ENCODE measurements at regions not wholly inside any gene's neighbourhood (a gene's known extent, or its start where the extent isn't known, plus 50 kb on each side); places are given as distances from the start of the nearest gene placed in this dataset.
A peak's percentile ranks its signal among the peaks of the same experiment; 100 is the strongest.

DNA sequence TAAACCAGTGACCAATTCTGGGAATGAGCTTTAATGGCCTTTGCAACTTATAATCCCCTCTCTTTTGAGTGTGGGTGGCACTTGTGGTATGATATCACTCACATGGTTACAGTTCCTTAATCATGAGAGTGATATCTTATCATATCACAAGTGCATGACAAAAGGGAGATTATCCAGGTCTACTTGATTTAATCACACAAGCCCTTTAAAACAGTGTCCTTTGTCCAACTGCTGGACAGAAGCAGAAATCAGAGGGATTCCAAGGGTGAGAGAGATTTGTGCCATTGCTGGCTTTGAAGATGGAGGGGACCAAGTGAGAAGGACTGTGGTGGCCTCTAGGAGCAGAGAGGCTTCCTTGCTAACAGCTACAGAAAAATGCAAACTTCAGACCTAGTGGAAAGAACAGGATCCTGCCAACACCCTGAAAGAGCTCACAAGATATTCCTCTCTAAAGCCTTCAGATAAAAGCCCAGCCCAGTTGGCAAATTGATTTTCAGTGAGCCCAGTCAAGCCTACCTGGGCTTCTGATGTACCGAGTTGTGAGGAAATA, 279.0 kb upstream of the TLE4 start:
- DNase-seq: no peak

DNA sequence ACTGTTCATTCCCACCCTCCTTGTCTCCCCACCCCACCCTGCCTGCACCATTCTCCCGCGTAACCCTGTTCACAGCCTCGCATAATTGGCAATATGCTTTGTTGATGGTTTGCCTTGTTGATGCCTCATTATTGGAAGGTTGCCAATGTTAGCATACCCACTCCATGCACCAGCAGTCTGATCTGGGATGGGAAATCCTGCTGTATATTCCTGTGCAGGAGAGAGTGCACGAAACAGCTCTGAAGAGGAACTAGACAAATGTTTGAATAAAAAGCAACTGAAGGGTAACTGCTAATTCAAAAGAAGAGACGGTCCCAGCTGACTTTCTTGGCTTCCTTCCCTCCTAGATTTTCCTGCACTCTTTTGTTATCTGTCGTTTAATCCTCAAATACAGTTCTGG, 271.7 kb upstream of the TLE4 start:
- peak; percentile 65 for DNase-seq

DNA sequence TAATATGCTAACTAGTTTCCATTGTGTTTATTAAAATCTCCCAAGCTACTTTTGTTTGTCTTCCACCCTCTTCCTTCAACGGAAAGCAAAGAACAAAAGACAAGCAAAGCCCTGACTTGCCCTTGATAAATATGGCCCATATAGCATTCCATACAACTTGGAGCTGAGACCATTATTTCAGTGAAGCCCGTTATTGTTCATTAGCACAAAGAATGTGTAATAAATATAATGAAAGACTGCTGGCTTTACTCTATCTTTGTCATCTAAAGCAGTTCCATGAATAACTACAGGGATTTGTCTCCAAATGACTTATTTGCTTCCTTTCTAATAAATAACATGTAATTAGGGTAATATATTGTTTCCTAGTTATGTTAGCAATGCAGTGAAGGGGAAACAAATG, 270.7 kb upstream of the TLE4 start:
- no peak for DNase-seq

DNA sequence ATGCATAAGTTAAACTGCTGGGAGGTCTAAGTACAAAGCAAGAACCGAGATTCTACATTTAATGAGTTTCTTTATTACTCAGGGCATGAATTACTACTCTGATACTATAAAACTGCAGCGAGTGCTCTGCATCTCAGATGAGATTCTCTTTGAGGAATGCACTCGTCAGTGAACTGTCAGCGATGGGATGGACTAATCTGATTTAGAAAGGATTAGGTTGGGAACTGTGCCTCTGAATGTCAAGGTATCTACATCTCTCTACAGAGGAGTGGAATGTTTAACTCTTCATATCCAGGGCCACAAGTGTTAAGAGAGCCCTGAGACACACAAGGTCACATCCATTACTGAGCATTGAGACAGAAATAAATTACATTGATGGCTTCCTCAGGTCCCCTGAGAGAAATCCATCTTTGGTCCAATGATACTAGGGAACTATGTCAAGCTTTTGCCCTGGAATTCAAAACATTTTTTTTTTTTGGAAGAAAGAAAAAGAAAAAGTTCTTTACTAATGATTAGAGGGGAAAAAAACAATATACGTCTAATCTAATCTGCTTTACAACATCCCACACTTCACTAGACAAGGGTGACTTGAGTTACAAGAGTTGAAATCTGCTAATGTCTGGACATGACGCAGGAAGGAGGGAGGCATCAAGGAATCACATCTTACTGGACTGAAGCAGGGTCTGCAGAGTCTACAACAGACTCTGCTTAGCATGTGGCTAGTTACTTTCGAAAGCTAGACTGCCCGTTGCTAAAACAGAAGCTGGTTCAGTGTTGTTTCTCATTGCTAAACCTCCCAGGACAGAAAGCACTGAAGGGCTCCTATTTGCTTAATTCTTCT, 270.0 kb upstream of the TLE4 start:
- no peak for DNase-seq

- DNase-seq: no peak
Measured at GRCh38 chr9:79302569-79302968, 269.2 kb upstream of the TLE4 start.

DNA sequence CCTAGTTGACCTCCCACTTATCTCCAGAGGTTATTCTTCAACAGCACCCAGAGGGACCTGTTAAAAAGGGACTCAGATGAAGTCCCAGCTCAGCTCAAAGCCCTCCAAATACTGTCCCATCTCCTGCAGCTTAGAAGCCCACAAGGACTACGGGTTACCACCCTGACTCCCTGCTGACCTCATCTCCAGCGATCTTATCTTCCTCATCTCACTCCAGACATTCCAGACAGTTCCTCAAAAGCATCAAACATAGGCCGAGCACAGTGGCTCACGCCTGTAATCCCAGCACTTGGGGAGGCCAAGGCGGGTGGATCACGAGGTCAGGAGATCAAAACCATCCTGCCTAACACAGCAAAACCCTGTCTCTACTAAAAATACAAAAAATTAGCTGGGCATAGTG, 263.8 kb upstream of the TLE4 start:
- no peak for DNase-seq

- no peak for DNase-seq
Measured at GRCh38 chr9:79312686-79313421, 258.9 kb upstream of the TLE4 start.

DNA sequence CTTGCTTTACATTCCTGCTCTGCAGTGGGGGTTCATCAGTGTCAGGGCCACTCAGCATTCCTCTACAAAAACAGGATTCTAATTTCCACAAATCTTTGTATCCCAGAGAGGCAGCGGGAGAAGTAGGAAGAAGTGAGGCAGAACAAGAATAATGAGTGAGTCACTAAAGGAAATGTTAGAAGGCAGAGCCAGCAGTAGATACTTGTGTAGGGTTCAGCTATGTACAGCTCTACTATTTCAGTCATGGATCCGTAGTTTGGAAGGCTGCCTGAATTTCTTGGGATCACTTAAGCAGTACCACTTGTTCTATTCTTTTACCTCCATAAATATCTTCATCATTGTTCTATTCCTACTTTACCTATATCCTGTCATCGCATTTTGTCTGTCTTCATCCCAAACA, 246.3 kb upstream of the TLE4 start:
- DNase-seq: no peak

- no peak for DNase-seq
Measured at GRCh38 chr9:79329861-79330260, 241.9 kb upstream of the TLE4 start.

GRCh38 chr9:79334001-79334400, 237.8 kb upstream of the TLE4 start:
- DNase-seq: no peak

GRCh38 chr9:79334711-79335110, 237.1 kb upstream of the TLE4 start:
- no peak for DNase-seq

GRCh38 chr9:79335987-79336386, 235.8 kb upstream of the TLE4 start:
- DNase-seq: no peak

GRCh38 chr9:79341561-79341960, 230.2 kb upstream of the TLE4 start:
- DNase-seq: no peak

DNA sequence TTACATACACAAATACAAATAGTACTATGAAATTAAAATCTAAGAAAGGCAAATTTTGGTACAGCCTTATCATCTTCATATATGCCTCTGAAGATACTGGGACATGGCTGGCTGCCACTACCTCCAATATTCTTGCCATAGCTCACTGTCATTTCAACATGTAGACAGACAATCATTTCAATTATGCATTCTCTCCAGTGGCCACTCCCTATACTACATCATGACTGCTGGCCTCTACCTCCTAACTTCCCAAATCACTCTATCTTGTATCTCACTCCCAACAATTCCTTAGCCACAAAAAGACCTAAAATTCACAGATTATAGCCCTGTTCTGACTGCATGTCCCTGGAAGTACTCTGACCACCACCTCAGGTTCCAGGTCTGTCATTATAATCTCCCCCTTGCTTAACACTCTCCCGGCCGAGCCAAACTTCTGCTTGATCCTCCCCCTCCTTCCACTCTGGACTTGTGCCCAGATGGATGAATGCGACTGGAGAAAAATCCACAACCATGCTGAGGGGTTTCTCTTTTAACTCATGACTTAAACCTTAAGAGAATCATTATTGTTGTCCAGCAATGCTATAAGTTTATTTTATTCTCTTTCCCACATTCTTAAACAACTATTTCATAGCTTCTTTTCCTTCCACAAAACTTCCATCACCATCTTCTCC, 225.3 kb upstream of the TLE4 start:
- no peak for DNase-seq

- DNase-seq: no peak
Measured at GRCh38 chr9:79352322-79352721, 219.4 kb upstream of the TLE4 start.

DNA sequence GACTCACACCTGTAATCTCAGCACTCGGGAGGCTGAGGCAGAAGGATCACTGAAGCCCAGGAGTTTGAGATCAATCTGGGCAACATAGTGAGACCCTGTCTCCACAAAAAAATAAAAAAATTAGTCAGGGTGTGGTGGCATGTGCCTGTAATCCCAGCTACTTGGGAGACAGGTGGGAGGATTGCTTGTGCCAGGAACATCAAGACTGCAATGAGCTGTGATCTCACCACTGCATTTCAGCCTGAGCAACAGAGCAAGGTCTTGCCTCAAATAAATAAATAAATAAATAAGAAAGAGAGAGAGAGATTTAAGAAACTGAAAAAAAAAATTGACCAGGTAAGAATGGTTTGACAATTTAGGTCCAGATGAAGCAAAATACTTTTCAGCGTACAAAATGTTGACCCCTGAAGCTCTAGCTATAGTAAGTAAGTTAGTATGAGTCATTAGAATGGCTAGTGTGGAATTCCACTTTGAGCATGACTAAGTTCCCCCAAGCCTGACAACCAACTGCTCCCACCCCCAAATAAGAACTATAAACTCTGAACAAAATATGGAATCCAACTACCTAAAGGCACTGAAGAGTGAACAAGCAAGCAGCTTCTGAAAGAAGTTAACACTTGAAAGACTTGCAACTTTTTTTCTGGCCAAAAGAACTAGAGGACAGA, 217.8 kb upstream of the TLE4 start:
- DNase-seq: no peak

DNA sequence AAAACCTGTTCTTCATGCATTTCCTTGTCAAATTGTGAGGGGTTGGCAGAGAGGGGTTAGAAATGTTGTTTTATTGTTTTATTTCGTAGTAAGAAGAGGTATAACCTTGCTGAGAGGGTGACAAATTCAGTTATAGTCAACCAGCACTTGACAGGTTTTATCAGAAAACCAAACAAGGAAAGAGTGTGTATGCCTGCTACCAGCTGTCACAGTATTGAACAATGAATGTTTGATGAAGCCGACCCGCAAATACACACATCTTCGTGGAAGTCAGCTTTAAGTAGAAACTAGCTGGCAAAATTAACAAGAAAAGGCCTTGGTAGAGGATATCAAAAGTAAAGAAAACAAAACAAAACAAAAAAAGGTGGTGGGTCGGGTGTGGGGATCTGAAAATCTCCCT, 214.6 kb upstream of the TLE4 start:
- no peak for DNase-seq

- peak; percentile 18 for DNase-seq
Measured at GRCh38 chr9:79357616-79358015, 214.1 kb upstream of the TLE4 start.

DNA sequence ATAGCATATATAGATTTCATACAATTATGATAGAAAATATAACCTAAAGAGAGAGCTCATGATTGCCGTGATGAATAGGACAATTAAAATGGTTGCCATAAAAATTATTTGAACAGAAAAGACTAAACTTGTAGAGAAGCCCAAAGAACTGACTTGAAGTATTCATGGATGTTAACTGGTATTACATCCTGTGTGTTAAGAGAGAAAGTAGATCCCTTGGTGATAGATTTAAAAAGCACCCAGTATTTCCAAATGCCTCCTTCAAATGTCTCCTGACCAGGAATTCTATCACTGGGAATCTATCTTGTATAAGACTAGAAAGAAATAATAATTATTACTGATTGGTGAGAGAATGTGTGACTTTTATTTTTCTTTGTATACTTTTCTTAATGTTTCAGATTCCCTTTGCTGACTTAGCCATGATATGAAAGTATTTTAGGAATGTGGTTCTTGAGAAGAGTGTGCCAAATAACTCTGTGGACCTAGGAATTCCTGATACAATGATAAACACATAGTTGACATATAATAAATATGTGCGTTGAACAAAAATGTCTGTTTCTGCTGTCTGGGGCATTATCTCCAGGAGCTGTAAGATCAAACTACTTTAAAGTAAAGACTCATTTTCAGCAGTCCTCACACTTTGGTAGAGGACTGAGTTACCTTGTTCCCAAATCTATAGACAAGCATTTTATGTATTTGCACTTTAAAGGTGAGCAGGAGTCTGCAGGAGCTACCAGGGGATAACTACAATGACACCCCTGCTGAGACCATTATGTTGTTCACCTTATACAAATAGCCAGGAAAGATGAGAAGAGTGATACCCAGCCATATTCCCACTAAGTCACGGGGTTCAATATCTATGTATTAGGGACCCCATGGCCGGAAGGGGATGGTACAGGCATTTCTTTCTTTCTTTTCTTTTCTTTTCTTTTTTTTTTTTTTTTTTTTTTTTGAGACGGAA, 211.1 kb upstream of the TLE4 start:
- DNase-seq: no peak

DNA sequence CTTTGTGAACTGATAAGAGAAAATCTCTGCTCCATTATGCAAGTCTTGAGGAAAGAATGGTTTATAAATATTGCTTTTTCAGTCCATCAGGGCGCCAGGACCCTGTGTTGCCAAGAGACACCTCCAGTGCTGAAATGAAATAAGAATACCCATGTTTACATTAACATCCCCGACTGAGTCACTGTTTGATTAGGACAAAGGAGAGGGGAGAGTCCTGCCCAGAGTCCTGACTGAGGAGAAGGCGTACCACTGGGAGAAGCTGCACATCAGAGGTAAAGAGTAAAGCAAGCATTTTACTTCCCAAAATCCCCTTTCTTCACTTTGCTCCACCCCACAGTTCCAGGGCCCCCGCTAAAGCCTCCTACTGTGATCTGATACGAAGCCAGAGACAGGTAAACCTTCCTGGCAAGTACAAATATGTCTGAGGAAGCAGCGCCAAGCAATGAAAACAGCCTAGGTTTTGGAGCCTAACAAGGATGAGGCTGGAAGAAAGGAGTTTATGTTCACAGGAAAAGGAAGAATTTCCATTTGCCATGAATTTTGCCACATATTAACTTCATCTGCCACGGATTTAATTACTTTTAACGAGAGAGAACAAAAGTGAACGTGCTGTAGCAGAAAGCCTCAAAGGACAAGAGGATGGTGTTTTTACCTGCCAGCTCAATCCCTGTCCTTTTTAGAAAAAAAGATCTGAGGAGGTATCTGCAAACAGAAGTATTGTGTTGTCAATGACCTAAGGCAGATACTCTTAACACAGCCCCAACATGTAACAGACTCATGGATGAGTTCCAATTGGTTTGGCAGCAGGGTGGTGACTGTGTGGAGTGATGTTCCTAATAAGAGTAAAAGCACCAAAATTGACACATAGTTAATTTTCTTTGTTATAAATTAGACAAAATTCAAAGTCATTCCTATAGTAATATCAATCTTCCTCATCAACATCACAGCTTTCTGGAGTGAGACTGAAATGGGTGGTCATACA, 209.4 kb upstream of the TLE4 start:
- peak; percentile 6 for DNase-seq

DNA sequence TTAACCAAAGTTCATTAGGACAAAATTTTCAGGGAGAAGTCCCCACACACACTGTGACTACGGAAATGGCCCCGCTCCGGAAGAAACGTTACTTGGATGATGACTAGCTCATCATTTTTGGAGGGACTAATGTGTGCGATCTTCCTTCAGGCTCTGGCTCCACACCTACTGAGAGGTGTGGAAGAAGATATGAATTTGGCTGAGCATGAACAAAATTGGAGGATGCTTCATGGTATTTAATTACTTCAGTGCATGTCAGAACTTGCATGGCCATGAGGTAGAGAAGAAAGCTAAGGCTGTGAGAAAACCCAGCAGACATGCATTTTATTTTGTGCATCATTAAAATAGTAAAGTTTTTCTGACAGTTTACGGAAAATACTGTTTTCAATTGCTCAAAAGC, 202.1 kb upstream of the TLE4 start:
- DNase-seq: no peak
